OCI-LY7 (cell line): ENCODE measurements at regions not wholly inside any gene's neighbourhood (a gene's known extent, or its start where the extent isn't known, plus 50 kb on each side); places are given as distances from the start of the nearest gene placed in this dataset.

Experiments used
- EZH2phosphoT487 ChIP-seq: fragments of 200-600 bp; sonication (generic); IDR thresholded peaks from 2 replicates; pipeline ENCODE4 v1.6.1; 2018; ENCODE audit warnings: low read depth, borderline replicate concordance, mild to moderate bottlenecking, mixed run types, antibody characterized with exemption, low read length, moderate library complexity, mixed read lengths
- TF ChIP-seq, protein P1 (sequence below): fragments of 200-600 bp; sonication (generic); conservative IDR thresholded peaks from 2 replicates; pipeline ENCODE4 v1.5.1; 2014; ENCODE audit warnings: mild to moderate bottlenecking, antibody characterized with exemption, low read length, moderate library complexity, mixed read lengths

DNA sequence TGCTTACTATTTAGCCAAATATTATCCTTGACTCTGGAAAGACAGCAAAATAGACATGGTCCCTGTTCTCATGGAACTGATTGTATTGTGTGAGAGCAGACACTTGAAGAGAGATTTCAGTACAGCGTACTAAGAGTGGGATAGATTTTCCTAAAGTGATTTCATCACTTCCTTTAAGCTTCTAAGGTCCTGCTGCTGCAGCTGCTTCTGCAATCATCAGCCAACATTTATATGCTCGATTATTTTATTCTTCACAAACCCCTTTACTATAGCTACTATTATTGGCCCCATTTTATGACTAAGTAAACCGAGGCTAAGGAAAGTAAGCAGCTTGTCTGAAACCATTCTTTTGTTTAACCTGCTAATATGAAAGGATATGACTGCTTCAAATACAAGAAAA, 137.7 kb downstream of the SPATA31D1 start:
- TF ChIP-seq, protein P1, sequence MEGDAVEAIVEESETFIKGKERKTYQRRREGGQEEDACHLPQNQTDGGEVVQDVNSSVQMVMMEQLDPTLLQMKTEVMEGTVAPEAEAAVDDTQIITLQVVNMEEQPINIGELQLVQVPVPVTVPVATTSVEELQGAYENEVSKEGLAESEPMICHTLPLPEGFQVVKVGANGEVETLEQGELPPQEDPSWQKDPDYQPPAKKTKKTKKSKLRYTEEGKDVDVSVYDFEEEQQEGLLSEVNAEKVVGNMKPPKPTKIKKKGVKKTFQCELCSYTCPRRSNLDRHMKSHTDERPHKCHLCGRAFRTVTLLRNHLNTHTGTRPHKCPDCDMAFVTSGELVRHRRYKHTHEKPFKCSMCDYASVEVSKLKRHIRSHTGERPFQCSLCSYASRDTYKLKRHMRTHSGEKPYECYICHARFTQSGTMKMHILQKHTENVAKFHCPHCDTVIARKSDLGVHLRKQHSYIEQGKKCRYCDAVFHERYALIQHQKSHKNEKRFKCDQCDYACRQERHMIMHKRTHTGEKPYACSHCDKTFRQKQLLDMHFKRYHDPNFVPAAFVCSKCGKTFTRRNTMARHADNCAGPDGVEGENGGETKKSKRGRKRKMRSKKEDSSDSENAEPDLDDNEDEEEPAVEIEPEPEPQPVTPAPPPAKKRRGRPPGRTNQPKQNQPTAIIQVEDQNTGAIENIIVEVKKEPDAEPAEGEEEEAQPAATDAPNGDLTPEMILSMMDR, result no peak
- TF ChIP-seq EZH2phosphoT487, result no peak
